ENCODE measurements at regions not wholly inside any gene's neighbourhood (a gene's known extent, or its start where the extent isn't known, plus 50 kb on each side); places are given as distances from the start of the nearest gene placed in this dataset.

GRCh38 chr1:59081181-59081580, 215.7 kb upstream of the FGGY start:
- no peak for DNase-seq (ENCODE audit: low read depth, low spot score)

GRCh38 chr1:59081795-59082194, 215.1 kb upstream of the FGGY start:
- no peak for DNase-seq (ENCODE audit: low read depth, low spot score)

- peak; percentile 43 for DNase-seq (ENCODE audit: low read depth, low spot score)
Observed at GRCh38 chr1:59083946-59084865, 212.7 kb upstream of the FGGY start.

GRCh38 chr1:59085101-59085500, 211.8 kb upstream of the FGGY start:
- no peak for DNase-seq (ENCODE audit: low read depth, low spot score)

GRCh38 chr1:59089036-59089798, 207.7 kb upstream of the FGGY start:
- no peak for DNase-seq (ENCODE audit: low read depth, low spot score)

GRCh38 chr1:59089922-59090457, 206.9 kb upstream of the FGGY start:
- no peak for DNase-seq (ENCODE audit: low read depth, low spot score)

- no peak for DNase-seq (ENCODE audit: low read depth, low spot score)
Observed at GRCh38 chr1:59092126-59092525, 204.8 kb upstream of the FGGY start.

- no peak for DNase-seq (ENCODE audit: low read depth, low spot score)
Observed at GRCh38 chr1:59094001-59094400, 202.9 kb upstream of the FGGY start.

GRCh38 chr1:59096501-59096900, 200.4 kb upstream of the FGGY start:
- DNase-seq (ENCODE audit: low read depth, low spot score): no peak

GRCh38 chr1:59098655-59099054, 198.2 kb upstream of the FGGY start:
- no peak for DNase-seq (ENCODE audit: low read depth, low spot score)

- DNase-seq (ENCODE audit: low read depth, low spot score): no peak
Observed at GRCh38 chr1:59100708-59101374, 196.1 kb upstream of the FGGY start.

- DNase-seq (ENCODE audit: low read depth, low spot score): no peak
Observed at GRCh38 chr1:59101518-59101917, 195.4 kb upstream of the FGGY start.

GRCh38 chr1:59103457-59103856, 193.4 kb upstream of the FGGY start:
- no peak for DNase-seq (ENCODE audit: low read depth, low spot score)

- DNase-seq (ENCODE audit: low read depth, low spot score): no peak
Observed at GRCh38 chr1:59104191-59104760, 192.6 kb upstream of the FGGY start.

GRCh38 chr1:59105548-59106507, 191.1 kb upstream of the FGGY start:
- no peak for DNase-seq (ENCODE audit: low read depth, low spot score)

- DNase-seq (ENCODE audit: low read depth, low spot score): no peak
Observed at GRCh38 chr1:59107516-59107915, 189.4 kb upstream of the FGGY start.

- no peak for DNase-seq (ENCODE audit: low read depth, low spot score)
Observed at GRCh38 chr1:59107916-59108315, 189.0 kb upstream of the FGGY start.

GRCh38 chr1:59108481-59109317, 188.2 kb upstream of the FGGY start:
- no peak for DNase-seq (ENCODE audit: low read depth, low spot score)

GRCh38 chr1:59110271-59110670, 186.6 kb upstream of the FGGY start:
- DNase-seq (ENCODE audit: low read depth, low spot score): no peak
